IMR-90 (cell line): ENCODE measurements at regions not wholly inside any gene's neighbourhood (a gene's known extent, or its start where the extent isn't known, plus 50 kb on each side); places are given as distances from the start of the nearest gene placed in this dataset.

Experiments used
- ATAC-seq: fragments of 200-7000 bp; cut with Tn5 transposase; 2 replicates; pipeline ENCODE4 v1.9.1; 2020; ENCODE audit warnings: low read depth, mild to moderate bottlenecking, moderate library complexity
- BruUV-seq: library from RNA; stranded (reverse); fragments of 400-500 nt; replicated peaks from 2 replicates; lab custom pipeline; 2021; lab: Mats Ljungman, UMichigan
- CTCF ChIA-PET: fragments of 300-600 bp; formaldehyde crosslinking; extraction: SDS; loops from one replicate; lab custom pipeline; 2021; ENCODE audit warnings: antibody characterized with exemption; lab: Yijun Ruan, JAX
- POLR2A ChIA-PET: fragments of 300-600 bp; sonication (Branson Sonifier 250); formaldehyde crosslinking; loops from one replicate; lab custom pipeline; 2022; ENCODE audit warnings: antibody characterized with exemption; ENCODE audit not compliant: unreplicated experiment; lab: Charles Lee
- DNase-seq: peaks from one replicate; pipeline ENCODE4 v3.0.0; 2013
- H2AFZ ChIP-seq: replicated peaks from 2 replicates; pipeline ENCODE3; 2013; ENCODE audit warnings: low read length, mild to moderate bottlenecking; ENCODE audit not compliant: poor library complexity
- H2AK5ac ChIP-seq: 2 replicates; pipeline ENCODE4 v1.6.1; 2013; ENCODE audit warnings: low read depth, low read length, inconsistent platforms
- H2AK9ac ChIP-seq: replicated peaks from 2 replicates; pipeline ENCODE3; 2013; ENCODE audit warnings: mild to moderate bottlenecking, low read depth, low read length, moderate library complexity; ENCODE audit not compliant: poor library complexity
- H2BK120ac ChIP-seq: 2 replicates; pipeline ENCODE4 v1.6.1; 2013; ENCODE audit warnings: low read depth, low read length, inconsistent platforms
- H2BK15ac ChIP-seq: 3 replicates; pipeline ENCODE4 v1.6.1; 2013; ENCODE audit warnings: low read depth, low read length, inconsistent platforms
- H2BK20ac ChIP-seq: 2 replicates; pipeline ENCODE4 v1.6.1; 2013; ENCODE audit warnings: low read depth, mild to moderate bottlenecking, inconsistent platforms, low read length, moderate library complexity
- H2BK5ac ChIP-seq: 2 replicates; pipeline ENCODE4 v1.6.1; 2013; ENCODE audit warnings: mild to moderate bottlenecking, low read depth, low read length, inconsistent platforms; ENCODE audit not compliant: poor library complexity, severe bottlenecking
- H3K14ac ChIP-seq: replicated peaks from 2 replicates; pipeline ENCODE4 v1.6.1; 2013; ENCODE audit warnings: low read depth, low read length, inconsistent platforms
- H3K18ac ChIP-seq: 2 replicates; pipeline ENCODE4 v1.6.1; 2013; ENCODE audit warnings: low read depth, low read length, control low read depth
- H3K23ac ChIP-seq: 2 replicates; pipeline ENCODE4 v1.6.1; 2013; ENCODE audit warnings: low read depth, low read length, inconsistent platforms
- H3K27ac ChIP-seq: 2 replicates; pipeline ENCODE4 v1.5.1; 2013; ENCODE audit warnings: mild to moderate bottlenecking, control low read depth, low read length; ENCODE audit not compliant: insufficient read depth
- H3K27me3 ChIP-seq: 2 replicates; pipeline ENCODE4 v1.6.1; 2013; ENCODE audit warnings: low read length; ENCODE audit not compliant: control insufficient read depth, insufficient read depth
- H3K36me3 ChIP-seq: 2 replicates; pipeline ENCODE4 v1.6.1; 2013; ENCODE audit warnings: low read length, mixed read lengths; ENCODE audit not compliant: control insufficient read depth, insufficient read depth
- H3K4ac ChIP-seq: 2 replicates; pipeline ENCODE4 v1.6.1; 2013; ENCODE audit warnings: low read depth, low read length, inconsistent platforms
- H3K4me1 ChIP-seq: 2 replicates; pipeline ENCODE4 v1.6.1; 2013; ENCODE audit warnings: low read length, mixed read lengths; ENCODE audit not compliant: control insufficient read depth, insufficient read depth
- H3K4me2 ChIP-seq: 2 replicates; pipeline ENCODE4 v1.6.1; 2013; ENCODE audit warnings: low read depth, mild to moderate bottlenecking, control low read depth, low read length, moderate library complexity
- H3K4me3 ChIP-seq: 2 replicates; pipeline ENCODE4 v1.5.1; 2013; ENCODE audit warnings: low read depth, mild to moderate bottlenecking, control low read depth, low read length, moderate library complexity; ENCODE audit not compliant: insufficient read depth
- H3K56ac ChIP-seq: 2 replicates; pipeline ENCODE4 v1.6.1; 2013; ENCODE audit warnings: low read length, inconsistent platforms; ENCODE audit not compliant: insufficient read depth; ENCODE audit errors: extremely low read depth
- H3K79me1 ChIP-seq, 2 experiments: 2 replicates each; pipeline ENCODE4 v1.6.1; 2013; ENCODE audit warnings: low read length in 2 of 2, inconsistent platforms in 1 of 2, low read depth in 1 of 2
- H3K9ac ChIP-seq: 2 replicates; pipeline ENCODE4 v1.6.1; 2013; ENCODE audit warnings: low read depth, low read length, control low read depth
- H3K9me1 ChIP-seq: 2 replicates; pipeline ENCODE4 v1.6.1; 2013; ENCODE audit warnings: low read length, inconsistent platforms; ENCODE audit not compliant: insufficient read depth
- H3K9me3 ChIP-seq: 2 replicates; pipeline ENCODE4 v1.6.1; 2013; ENCODE audit warnings: low read length; ENCODE audit not compliant: control insufficient read depth, insufficient read depth
- H4K20me1 ChIP-seq: 2 replicates; pipeline ENCODE4 v1.6.1; 2013; ENCODE audit warnings: low read length, inconsistent platforms; ENCODE audit not compliant: insufficient read depth
- H4K5ac ChIP-seq: 2 replicates; pipeline ENCODE4 v1.6.1; 2013; ENCODE audit warnings: mild to moderate bottlenecking, low read depth, low read length, control low read depth
- H4K8ac ChIP-seq, 2 experiments: 2 replicates each; pipeline ENCODE4 v1.6.1; 2013; ENCODE audit warnings: low read depth in 2 of 2, low read length in 2 of 2, control low read depth in 1 of 2, inconsistent platforms in 1 of 2
- H4K91ac ChIP-seq: 2 replicates; pipeline ENCODE4 v1.6.1; 2013; ENCODE audit warnings: low read depth, low read length, inconsistent platforms; ENCODE audit not compliant: insufficient read depth
- BHLHE40 ChIP-seq: fragments of 150-350 bp; IDR thresholded peaks from 2 replicates; pipeline ENCODE4 v1.6.1; 2016; ENCODE audit warnings: mild to moderate bottlenecking, low read depth, low read length
- CEBPB ChIP-seq: IDR thresholded peaks from 2 replicates; pipeline ENCODE4 v1.6.1; 2012; ENCODE audit warnings: low read depth, low read length, improper control_type of control experiment
- CHD1 ChIP-seq: IDR thresholded peaks from 2 replicates; pipeline ENCODE4 v1.6.1; 2012; ENCODE audit warnings: low read depth, low read length, improper control_type of control experiment
- ELK1 ChIP-seq: fragments of 150-350 bp; IDR thresholded peaks from 2 replicates; pipeline ENCODE4 v1.6.1; 2016; ENCODE audit warnings: low read depth, mild to moderate bottlenecking, low read length, moderate library complexity, borderline replicate concordance
- FOS ChIP-seq: fragments of 150-350 bp; IDR thresholded peaks from 2 replicates; pipeline ENCODE4 v1.6.1; 2016; ENCODE audit warnings: low read depth, low read length
- MAFK ChIP-seq: IDR thresholded peaks from 2 replicates; pipeline ENCODE4 v1.6.1; 2012; ENCODE audit warnings: low read depth, low read length, improper control_type of control experiment
- MAZ ChIP-seq: IDR thresholded peaks from 2 replicates; pipeline ENCODE4 v1.6.1; 2012; ENCODE audit warnings: low read depth, mild to moderate bottlenecking, low read length, improper control_type of control experiment, moderate library complexity, borderline replicate concordance
- MXI1 ChIP-seq: IDR thresholded peaks from 2 replicates; pipeline ENCODE4 v1.6.1; 2012; ENCODE audit warnings: low read depth, mild to moderate bottlenecking, low read length, moderate library complexity, borderline replicate concordance
- NFE2L2 ChIP-seq: fragments of 150-350 bp; IDR thresholded peaks from 2 replicates; pipeline ENCODE4 v1.6.1; 2016; ENCODE audit warnings: low read depth, mild to moderate bottlenecking, low read length
- POLR2A ChIP-seq: IDR thresholded peaks from 2 replicates; pipeline ENCODE4 v1.6.1; 2012; ENCODE audit warnings: mild to moderate bottlenecking, low read depth, low read length
- RAD21 ChIP-seq: IDR thresholded peaks from 2 replicates; pipeline ENCODE4 v1.6.1; 2012; ENCODE audit warnings: low read length, improper control_type of control experiment
- RCOR1 ChIP-seq: IDR thresholded peaks from 2 replicates; pipeline ENCODE4 v1.6.1; 2012; ENCODE audit warnings: mild to moderate bottlenecking, low read length, improper control_type of control experiment; ENCODE audit not compliant: insufficient replicate concordance
- RFX5 ChIP-seq: IDR thresholded peaks from 2 replicates; pipeline ENCODE4 v1.8.0; 2012; ENCODE audit warnings: low read depth, mild to moderate bottlenecking, low read length, moderate library complexity
- SMC3 ChIP-seq: fragments of 150-350 bp; IDR thresholded peaks from 2 replicates; pipeline ENCODE4 v1.6.1; 2016; ENCODE audit warnings: low read depth, mild to moderate bottlenecking, antibody characterized with exemption, low read length, moderate library complexity
- dilution Hi-C: fragments of 300-500 bp; cut with HindIII; formaldehyde crosslinking; loops from one replicate; pipeline ENCODE4 v1.14.3; 2018; ENCODE audit warnings: low sequenced_read_pairs; ENCODE audit not compliant: unreplicated experiment
- in situ Hi-C: fragments of 300-500 bp; cut with MboI; formaldehyde crosslinking; loops from 3 replicates; pipeline ENCODE4 v1.14.3; 2019; ENCODE audit warnings: low sequenced_read_pairs, inconsistent platforms, mixed read lengths
- intact Hi-C: fragments of 100-400 bp; cut with micrococcal nuclease; formaldehyde crosslinking; loops from 2 replicates; pipeline ENCODE4 v1.10.0; 2022
- TF ChIP-seq, protein P1 (sequence below): fragments of 150-350 bp; IDR thresholded peaks from 2 replicates; pipeline ENCODE4 v1.6.1; 2017; ENCODE audit warnings: mild to moderate bottlenecking, antibody characterized with exemption, low read length, low read depth
- TF ChIP-seq, protein P2 (sequence below): conservative IDR thresholded peaks from 2 replicates; pipeline ENCODE4 v1.5.1; 2012; ENCODE audit warnings: mild to moderate bottlenecking, low read depth, low read length, improper control_type of control experiment

DNA sequence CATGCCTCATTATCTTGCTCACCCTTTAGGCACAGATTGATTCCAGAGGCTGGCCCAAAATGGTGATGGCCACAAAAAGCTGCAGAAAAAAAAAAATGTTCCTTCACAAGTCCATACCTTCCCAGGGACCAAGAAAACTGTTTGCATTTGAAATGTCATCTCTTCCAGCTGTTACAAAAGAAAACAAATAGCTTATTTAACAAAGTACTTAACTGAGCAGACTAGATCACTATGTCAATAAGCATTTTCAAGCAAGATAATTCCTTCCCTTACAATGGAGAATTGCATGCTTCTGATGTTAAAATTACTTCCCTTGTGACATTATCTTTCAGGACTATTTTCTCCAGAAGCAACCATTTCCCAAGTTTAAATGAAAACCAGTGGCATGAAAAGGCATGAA lies 377.9 kb upstream of the KITLG start:
- H3K79me1 ChIP-seq: no peaks in the 10 kb centered on the region
- intact Hi-C loops: no loop called here
- no peak overlapping the region for H3K4me3 ChIP-seq
- H4K8ac ChIP-seq: no peak overlapping the region
- in situ Hi-C loops: no loop called here
- no peak overlapping the region for H3K14ac ChIP-seq
- POLR2A ChIA-PET: no interaction called here
- CTCF ChIA-PET: interaction anchor here (0.9 to 1.0 kb wide), 3 partner anchors 9 to 16 kb away, joined by 3 to 4 read pairs (median 3); no protein-coding TSS in a partner anchor
- H3K9me3 ChIP-seq: no peaks in the 10 kb centered on the region
- no peak overlapping the region for H3K27ac ChIP-seq
- H2AFZ ChIP-seq: no peak overlapping the region
- H3K9ac ChIP-seq: no peak overlapping the region
- no peak overlapping the region for H2BK15ac ChIP-seq
- H2BK5ac ChIP-seq: no peak overlapping the region
- no peak overlapping the region for H3K4ac ChIP-seq
- H4K91ac ChIP-seq: no peak overlapping the region
- H2BK120ac ChIP-seq: no peak overlapping the region
- no peaks in the 10 kb centered on the region for H3K36me3 ChIP-seq
- peaks cover 2% of the 10 kb centered on the region; the same call in 1 of the 2 replicates for H3K4me1 ChIP-seq
- H2BK20ac ChIP-seq: no peak overlapping the region
- BruUV-seq: no TSS peak
- H3K56ac ChIP-seq: no peak overlapping the region
- no peaks in the 10 kb centered on the region for H3K9me1 ChIP-seq
- no peak for ATAC-seq
- no peak overlapping the region for H3K4me2 ChIP-seq
- H3K27me3 ChIP-seq: no peaks in the 10 kb centered on the region
- DNase-seq: no peak
- no peak overlapping the region for H4K5ac ChIP-seq
- no peak overlapping the region for H3K18ac ChIP-seq
- no peaks in the 10 kb centered on the region for H4K20me1 ChIP-seq
- no peak overlapping the region for H2AK5ac ChIP-seq
- H2AK9ac ChIP-seq: no peak overlapping the region
- no peak overlapping the region for H3K23ac ChIP-seq
- TF ChIP-seq MAZ: no peak
- no peak for TF ChIP-seq MXI1
- TF ChIP-seq, protein P1, sequence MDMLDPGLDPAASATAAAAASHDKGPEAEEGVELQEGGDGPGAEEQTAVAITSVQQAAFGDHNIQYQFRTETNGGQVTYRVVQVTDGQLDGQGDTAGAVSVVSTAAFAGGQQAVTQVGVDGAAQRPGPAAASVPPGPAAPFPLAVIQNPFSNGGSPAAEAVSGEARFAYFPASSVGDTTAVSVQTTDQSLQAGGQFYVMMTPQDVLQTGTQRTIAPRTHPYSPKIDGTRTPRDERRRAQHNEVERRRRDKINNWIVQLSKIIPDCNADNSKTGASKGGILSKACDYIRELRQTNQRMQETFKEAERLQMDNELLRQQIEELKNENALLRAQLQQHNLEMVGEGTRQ: no peak
- no peak for TF ChIP-seq MAFK
- no peak for TF ChIP-seq RCOR1
- TF ChIP-seq CHD1: no peak
- TF ChIP-seq CEBPB: no peak
- TF ChIP-seq RAD21: no peak
- TF ChIP-seq SMC3: no peak
- TF ChIP-seq RFX5: no peak
- TF ChIP-seq BHLHE40: no peak
- TF ChIP-seq, protein P2, sequence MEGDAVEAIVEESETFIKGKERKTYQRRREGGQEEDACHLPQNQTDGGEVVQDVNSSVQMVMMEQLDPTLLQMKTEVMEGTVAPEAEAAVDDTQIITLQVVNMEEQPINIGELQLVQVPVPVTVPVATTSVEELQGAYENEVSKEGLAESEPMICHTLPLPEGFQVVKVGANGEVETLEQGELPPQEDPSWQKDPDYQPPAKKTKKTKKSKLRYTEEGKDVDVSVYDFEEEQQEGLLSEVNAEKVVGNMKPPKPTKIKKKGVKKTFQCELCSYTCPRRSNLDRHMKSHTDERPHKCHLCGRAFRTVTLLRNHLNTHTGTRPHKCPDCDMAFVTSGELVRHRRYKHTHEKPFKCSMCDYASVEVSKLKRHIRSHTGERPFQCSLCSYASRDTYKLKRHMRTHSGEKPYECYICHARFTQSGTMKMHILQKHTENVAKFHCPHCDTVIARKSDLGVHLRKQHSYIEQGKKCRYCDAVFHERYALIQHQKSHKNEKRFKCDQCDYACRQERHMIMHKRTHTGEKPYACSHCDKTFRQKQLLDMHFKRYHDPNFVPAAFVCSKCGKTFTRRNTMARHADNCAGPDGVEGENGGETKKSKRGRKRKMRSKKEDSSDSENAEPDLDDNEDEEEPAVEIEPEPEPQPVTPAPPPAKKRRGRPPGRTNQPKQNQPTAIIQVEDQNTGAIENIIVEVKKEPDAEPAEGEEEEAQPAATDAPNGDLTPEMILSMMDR: no peak
- TF ChIP-seq ELK1: no peak
- no peak for TF ChIP-seq FOS
- no peak for TF ChIP-seq POLR2A
- no peak for TF ChIP-seq NFE2L2
- dilution Hi-C loops: no loop called here
